ENCODE measurements at regions not wholly inside any gene's neighbourhood (a gene's known extent, or its start where the extent isn't known, plus 50 kb on each side); places are given as distances from the start of the nearest gene placed in this dataset.

DNA sequence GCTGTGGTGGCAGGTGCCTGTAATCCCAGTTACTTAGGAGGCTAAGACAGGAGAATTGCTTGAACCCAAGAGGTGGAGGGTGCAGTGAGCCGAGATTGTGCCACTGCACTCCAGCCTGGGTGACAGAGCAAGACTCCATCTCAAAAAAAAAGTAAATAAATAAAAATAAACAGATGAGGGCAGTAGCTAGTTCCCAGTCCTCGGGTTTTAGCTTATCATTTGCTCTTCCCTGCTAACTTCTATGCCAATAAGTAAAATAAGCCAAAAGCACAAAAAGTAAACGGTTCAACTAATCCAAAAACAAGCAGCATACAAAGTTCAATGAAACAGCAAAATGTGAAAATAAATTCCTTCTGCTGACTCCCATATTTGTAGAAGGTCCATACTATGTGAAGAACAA lies 133.0 kb upstream of the TMCC3 start:
- CTCF ChIA-PET: no interaction called here
- no peak for DNase-seq (ENCODE audit: low spot score)

DNA sequence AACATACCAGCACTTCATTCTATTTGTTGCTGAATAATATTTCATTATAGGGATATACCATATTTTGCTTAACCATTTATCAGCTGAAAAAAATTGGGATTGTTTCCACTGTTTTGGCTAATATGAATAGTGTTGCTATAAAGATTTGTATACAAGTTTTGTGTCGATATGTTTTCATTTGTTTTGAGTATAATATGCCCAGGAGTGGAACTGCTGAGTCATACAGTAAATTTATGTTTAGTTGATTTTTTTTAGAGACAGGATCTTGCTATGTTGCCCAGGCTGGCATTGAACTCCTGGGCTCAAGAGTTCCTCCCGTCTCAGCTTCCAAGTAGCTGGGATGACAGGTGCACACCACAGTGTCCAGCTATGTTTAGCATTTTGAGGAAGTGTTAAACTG lies 131.5 kb upstream of the TMCC3 start:
- CTCF ChIA-PET: no interaction called here
- DNase-seq (ENCODE audit: low spot score): no peak
- H3K27ac ChIP-seq: no peak overlapping the region
- TF ChIP-seq CTCF (conservative IDR thresholded peaks at IDR 0.05; ENCODE audit: low read depth): no peak
- POLR2A ChIA-PET (ENCODE audit: low non-redundant PET): no interaction called here

More for the DNA sequence above, 133.0 kb upstream of the TMCC3 start:
- no peak overlapping the region for H3K27ac ChIP-seq
- POLR2A ChIA-PET (ENCODE audit: low non-redundant PET): no interaction called here
- no peak for TF ChIP-seq CTCF (conservative IDR thresholded peaks at IDR 0.05; ENCODE audit: low read depth)

DNA sequence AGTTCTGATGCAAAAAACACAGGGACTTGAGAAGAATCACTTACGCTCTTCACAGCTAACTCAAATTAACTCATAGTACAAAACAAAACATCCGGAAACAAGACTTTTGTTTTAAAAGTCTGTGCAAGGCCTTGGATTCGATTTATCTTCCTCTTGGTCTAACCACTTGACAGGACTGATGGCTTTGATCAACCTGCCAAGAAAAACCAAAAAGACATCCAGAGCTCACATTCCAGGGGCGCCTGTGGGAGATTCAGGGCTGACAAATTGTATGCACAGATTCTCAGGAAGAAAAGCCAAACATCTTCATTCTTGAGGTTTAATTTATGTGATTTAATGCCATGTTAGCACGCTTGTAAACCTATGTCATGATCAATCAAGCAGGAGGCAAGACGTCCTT lies 129.1 kb upstream of the TMCC3 start:
- no peak for TF ChIP-seq CTCF (conservative IDR thresholded peaks at IDR 0.05; ENCODE audit: low read depth)
- no peak overlapping the region for H3K27ac ChIP-seq
- POLR2A ChIA-PET (ENCODE audit: low non-redundant PET): no interaction called here
- no peak for DNase-seq (ENCODE audit: low spot score)
- CTCF ChIA-PET: no interaction called here

DNA sequence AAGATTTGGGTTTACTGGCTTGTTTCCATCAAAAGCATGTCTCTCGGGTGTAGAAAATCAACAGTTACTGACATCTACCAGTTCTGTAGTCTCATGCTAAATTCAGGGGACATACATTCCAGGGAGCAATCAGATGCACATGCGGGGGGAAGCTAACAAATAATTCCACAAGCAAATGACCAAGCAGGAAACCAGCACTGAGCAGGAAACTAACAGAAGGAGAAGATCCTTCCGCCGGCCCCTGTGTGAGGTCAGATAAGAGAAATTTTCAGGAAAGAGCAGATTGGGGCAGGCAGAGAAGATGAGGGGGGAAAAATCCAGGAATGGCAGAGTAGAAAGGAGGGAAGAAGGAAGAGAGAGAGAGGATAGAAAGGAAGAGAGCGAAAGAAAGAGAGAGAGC lies 127.6 kb upstream of the TMCC3 start:
- no peak for TF ChIP-seq CTCF (conservative IDR thresholded peaks at IDR 0.05; ENCODE audit: low read depth)
- H3K27ac ChIP-seq: no peak overlapping the region
- ChIA-PET CTCF (no interaction called here), POLR2A (ENCODE audit: low non-redundant PET) (no interaction called here)
- DNase-seq (ENCODE audit: low spot score): no peak

DNA sequence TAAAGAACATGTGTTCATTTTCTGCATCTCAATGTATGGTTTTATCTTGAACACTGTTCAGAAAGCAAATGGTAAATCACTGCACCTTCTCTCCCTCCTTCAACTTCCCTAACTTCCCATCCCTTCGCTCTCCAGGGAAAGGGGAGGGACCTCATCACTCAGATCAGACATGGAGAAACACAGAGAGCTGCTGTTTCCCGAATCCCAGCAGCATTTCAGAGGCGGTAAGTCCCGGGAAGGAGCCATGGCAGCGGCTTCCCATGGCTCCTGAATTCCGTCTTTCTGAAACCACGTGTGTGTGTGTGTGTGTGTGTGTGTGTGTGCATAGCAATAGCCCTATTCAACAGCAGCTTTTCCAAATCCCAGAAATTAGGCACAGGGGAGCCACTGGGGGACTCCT lies 125.4 kb upstream of the TMCC3 start:
- CTCF ChIA-PET: no interaction called here
- TF ChIP-seq CTCF (conservative IDR thresholded peaks at IDR 0.05; ENCODE audit: low read depth): no peak

DNA sequence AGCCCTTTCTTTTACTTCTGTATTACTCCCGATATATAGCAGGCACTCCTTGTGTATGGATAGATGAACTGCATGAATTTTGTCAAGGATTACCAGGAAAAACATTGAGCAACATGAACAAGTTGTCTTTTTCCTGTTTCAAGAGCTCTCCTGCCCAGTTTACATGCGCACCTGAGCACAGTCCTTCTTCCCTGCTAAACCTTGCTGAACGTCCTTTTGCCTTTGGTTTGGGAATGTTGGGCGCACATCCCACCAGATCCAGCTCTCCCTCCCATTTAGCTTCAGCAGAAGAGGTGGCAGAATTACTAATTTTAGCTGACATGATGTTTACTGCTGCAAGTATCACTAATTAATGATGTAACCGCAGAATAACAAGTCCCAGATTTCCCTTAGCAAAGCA lies 121.4 kb upstream of the TMCC3 start:
- no peak overlapping the region for H3K27ac ChIP-seq
- TF ChIP-seq CTCF (conservative IDR thresholded peaks at IDR 0.05; ENCODE audit: low read depth): no peak
- ChIA-PET POLR2A (ENCODE audit: low non-redundant PET) (no interaction called here), CTCF (interaction anchor here (0.6 kb wide), 1 partner anchor 24 kb away, joined by 3 read pairs; no protein-coding TSS in a partner anchor)
- no peak for DNase-seq (ENCODE audit: low spot score)

More for the DNA sequence above, 125.4 kb upstream of the TMCC3 start:
- DNase-seq (ENCODE audit: low spot score): no peak
- POLR2A ChIA-PET (ENCODE audit: low non-redundant PET): no interaction called here
- no peak overlapping the region for H3K27ac ChIP-seq

DNA sequence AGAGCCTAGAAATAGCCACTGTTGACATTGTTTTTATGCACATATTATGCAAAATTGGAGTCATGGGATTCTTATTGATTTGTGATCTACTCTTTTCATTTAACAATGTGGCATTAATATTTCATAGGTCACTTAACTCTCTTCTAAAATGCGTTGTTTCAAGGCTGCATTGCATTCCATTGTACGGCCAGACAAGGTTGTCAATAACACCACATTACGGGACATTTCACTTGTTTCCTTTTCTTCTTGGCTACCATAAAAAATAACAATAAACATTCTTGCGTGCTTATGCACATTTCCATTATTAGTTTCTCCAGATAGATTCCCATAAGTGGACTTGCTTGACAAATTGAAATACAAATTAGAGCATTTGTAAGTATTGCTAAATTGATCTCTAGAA lies 120.8 kb upstream of the TMCC3 start:
- CTCF ChIA-PET: no interaction called here
- no peak for DNase-seq (ENCODE audit: low spot score)
- POLR2A ChIA-PET (ENCODE audit: low non-redundant PET): no interaction called here
- H3K27ac ChIP-seq: no peak overlapping the region
- TF ChIP-seq CTCF (conservative IDR thresholded peaks at IDR 0.05; ENCODE audit: low read depth): no peak
